GM18520 (cell line): ENCODE measurements at regions not wholly inside any gene's neighbourhood (a gene's known extent, or its start where the extent isn't known, plus 50 kb on each side); places are given as distances from the start of the nearest gene placed in this dataset.
"Not testable (repeated sequence)": the region's sequence is repeated elsewhere in the genome, so short reads cannot be mapped to it uniquely, and the experiment has no call there.

ENCODE experiments used
- ATAC-seq: cut with Tn5 transposase; IDR thresholded peaks from one replicate; pipeline ENCODE4 v1.9.1; 2021; ENCODE audit not compliant: unreplicated experiment

GRCh38 chr4:52157071-52157470 lies 106.0 kb downstream of the SPATA18 start:
- ATAC-seq: not testable (repeated sequence)

GRCh38 chr4:52157641-52158316 lies 106.7 kb downstream of the SPATA18 start:
- no peak for ATAC-seq

GRCh38 chr4:52160859-52161258 lies 109.8 kb downstream of the SPATA18 start:
- no peak for ATAC-seq

GRCh38 chr4:52164116-52164515 lies 113.0 kb downstream of the SPATA18 start:
- no peak for ATAC-seq

GRCh38 chr4:52172166-52172565 lies 121.1 kb downstream of the SPATA18 start:
- ATAC-seq: no peak

- no peak for ATAC-seq
Observed at GRCh38 chr4:52173470-52174045, 122.5 kb downstream of the SPATA18 start.

GRCh38 chr4:52187603-52188002 lies 136.5 kb downstream of the SPATA18 start:
- ATAC-seq: no peak

GRCh38 chr4:52192001-52192400 lies 140.9 kb downstream of the SPATA18 start:
- no peak for ATAC-seq

- ATAC-seq: no peak
Observed at GRCh38 chr4:52192721-52193135, 141.6 kb downstream of the SPATA18 start.

GRCh38 chr4:52195869-52196268 lies 144.8 kb downstream of the SPATA18 start:
- ATAC-seq: no peak

GRCh38 chr4:52196606-52197130 lies 145.6 kb downstream of the SPATA18 start:
- no peak for ATAC-seq

GRCh38 chr4:52197306-52197705 lies 146.2 kb downstream of the SPATA18 start:
- ATAC-seq: no peak

- ATAC-seq: no peak
Observed at GRCh38 chr4:52198294-52198693, 147.2 kb downstream of the SPATA18 start.

- ATAC-seq: no peak
Observed at GRCh38 chr4:52199574-52200338, 148.7 kb downstream of the SPATA18 start.

GRCh38 chr4:52200339-52200725 lies 149.2 kb downstream of the SPATA18 start:
- no peak for ATAC-seq

GRCh38 chr4:52201715-52202114 lies 150.6 kb downstream of the SPATA18 start:
- no peak for ATAC-seq

- no peak for ATAC-seq
Observed at GRCh38 chr4:52202251-52202779, 151.2 kb downstream of the SPATA18 start.

GRCh38 chr4:52202931-52203330 lies 151.8 kb downstream of the SPATA18 start:
- ATAC-seq: no peak

- no peak for ATAC-seq
Observed at GRCh38 chr4:52203351-52203750, 152.2 kb downstream of the SPATA18 start.

GRCh38 chr4:52204921-52205320 lies 153.8 kb downstream of the SPATA18 start:
- ATAC-seq: no peak

GRCh38 chr4:52207146-52207545 lies 156.0 kb downstream of the SPATA18 start:
- ATAC-seq: not testable (repeated sequence)

- ATAC-seq: no peak
Observed at GRCh38 chr4:52212702-52213101, 161.6 kb downstream of the SPATA18 start.
